Epithelial cell of prostate (primary cell): ENCODE measurements at regions not wholly inside any gene's neighbourhood (a gene's known extent, or its start where the extent isn't known, plus 50 kb on each side); places are given as distances from the start of the nearest gene placed in this dataset.
"Not testable (repeated sequence)": the region's sequence is repeated elsewhere in the genome, so short reads cannot be mapped to it uniquely, and the experiment has no call there.

Source experiments
- DNase-seq: peaks from one replicate; pipeline ENCODE4 v3.0.0-alpha.2; 2011; ENCODE audit warnings: low read depth, low spot score
- H3K27ac ChIP-seq: fragments of 450-650 bp; 2 replicates; pipeline ENCODE4 v1.5.1; 2017; ENCODE audit warnings: mild to moderate bottlenecking

DNA sequence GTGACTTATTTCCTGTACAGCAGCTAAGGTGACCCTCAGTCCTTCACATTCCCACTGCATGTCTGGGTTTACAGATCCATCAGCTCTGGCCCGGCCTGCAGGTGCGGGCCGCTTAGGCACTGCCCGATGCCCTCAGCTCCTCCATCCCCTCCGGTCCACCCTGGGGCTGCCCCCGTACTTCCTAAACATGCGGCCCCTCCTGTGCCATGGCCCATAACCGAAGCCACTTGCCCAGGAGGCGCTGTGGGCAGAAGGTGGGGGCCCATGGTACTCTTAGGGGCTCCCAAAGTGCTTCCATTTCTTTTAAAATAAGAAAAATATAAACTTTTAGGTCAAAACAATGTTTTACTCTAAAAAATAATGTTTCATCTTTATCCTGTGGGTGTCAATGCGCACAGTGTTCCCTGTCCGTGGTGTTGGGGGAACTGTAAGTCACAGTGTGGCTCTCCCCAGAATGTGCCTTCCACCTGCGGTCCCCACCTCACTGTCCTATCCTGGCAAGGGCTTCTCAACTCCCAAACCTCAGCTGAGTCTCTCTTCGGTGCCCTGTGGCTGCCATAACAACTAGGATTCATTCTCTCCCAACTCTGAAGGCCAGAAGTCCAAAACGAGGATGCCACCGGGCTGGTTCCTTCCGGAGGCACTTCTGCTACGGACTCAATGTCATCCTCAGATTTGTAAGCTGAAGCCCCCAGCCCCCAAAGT is 132.7 kb upstream of the LPCAT1 start:
- DNase-seq = no peak
- no peak overlapping the region for H3K27ac ChIP-seq

DNA sequence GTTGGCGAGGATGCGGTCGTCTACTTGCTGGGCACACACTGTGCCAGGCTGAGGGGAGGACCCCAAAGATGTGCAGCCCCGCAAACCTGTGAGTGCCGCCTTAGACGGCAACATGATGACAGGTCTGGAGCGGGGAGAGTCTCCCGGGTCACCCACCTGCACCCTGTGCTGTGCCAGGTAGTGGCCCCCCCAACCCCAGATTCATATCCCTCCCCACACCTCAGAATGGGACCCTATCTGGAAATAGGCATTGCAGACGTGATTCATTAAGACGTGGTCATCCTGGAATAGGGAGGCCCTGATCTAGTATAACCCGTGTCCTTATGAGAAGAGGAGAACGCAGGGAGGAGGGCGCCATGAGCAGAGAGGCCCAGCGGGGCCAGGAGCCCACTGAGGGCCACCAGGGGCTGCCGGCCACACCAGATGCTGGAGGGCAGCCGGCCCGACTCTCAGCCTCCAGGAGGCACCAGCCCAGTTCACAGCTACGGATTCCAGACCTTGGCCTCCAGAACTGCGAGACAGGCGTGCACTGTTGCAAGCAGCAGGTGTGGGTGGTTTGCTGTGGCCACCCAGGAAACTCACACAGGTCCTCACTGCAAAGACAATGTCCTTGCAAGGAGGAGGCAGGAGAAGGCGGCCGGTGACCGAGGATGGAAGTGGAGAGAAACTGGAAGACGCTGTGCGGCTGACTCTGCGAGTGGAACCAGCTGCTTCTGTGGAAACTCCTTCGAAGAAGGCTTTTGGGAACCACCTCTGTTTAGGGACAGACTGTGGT is 131.9 kb upstream of the LPCAT1 start:
- no peak for DNase-seq
- no peak overlapping the region for H3K27ac ChIP-seq

DNA sequence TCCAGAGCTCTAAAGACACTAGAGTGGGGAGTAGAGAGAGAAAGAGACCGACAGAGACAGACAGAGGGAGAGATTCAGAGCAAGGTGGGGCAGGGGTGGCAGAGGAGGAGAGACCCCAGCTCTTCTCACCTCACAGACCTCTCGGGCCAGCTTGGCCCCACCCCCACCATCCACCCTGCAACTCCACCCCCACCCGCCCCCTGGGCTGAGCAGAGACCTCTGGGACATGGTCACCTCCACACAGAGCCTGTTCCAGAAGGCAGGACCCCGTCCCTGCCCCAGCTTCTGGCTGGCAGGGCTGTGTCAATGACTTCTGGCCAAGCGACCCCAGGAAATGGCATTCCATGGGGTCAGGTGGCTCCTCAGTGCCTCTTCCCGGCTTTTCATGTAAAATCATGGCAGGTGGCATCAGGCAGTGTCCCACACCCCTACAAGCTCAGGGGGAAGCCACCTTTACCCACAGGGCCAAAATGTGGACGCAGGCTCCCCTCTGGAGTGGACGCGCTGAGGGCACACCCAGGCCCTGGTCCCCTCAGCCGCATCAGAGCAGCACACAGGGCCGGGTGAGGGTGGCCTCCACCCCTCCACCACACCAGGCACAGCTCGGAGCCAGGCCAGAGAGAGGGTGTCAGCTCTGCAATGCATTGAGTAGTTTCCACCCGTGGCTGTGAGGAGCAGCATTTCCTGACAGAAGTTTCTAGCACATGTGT is 131.2 kb upstream of the LPCAT1 start:
- H3K27ac ChIP-seq = no peak overlapping the region
- DNase-seq = no peak

DNA sequence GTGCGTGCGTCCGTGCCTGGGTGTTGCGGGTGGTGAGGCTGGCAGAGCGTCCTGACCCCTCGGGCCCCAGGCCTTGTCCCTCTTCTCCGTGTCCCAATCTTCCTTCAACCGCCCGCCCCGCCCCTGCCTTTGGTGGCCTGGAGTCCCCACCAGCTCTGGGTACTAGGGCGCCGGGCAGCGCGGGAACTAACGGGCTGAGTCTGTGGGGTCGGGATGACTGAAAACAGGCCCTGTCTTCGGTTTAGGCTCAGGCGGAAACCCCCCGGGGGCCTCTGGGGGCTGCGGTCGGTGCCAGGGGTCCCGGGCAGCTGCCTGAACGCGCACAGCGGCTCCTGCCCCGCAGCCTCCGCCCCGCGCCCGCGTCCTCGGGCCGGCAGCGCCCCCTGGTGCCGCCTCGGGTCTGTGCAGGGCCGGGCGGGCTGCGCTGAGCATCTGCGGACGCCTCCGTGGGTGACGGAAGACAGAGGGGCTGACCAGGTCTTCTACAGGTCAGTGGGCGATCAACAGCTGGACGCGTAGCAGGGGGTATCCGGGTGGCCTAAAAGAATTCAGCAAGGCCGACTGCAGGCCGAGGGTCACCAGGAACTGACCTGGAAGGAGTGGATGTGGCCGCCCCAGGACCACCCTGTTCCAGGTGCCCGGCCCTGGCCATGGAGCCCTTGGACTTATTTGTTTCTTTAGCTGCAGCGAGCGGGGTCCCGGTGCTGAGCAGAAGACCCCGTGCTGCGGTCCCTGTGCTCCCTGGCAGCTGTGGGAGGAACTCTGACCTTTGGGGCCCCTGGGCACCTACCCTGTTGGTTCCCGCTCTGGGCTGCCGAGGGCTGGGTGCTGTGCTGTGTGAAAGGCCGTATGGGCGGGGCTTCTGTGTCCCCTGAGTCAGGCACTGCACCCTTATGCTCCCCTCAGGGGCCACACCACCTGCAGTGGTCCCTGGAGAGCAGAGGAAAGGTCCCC is 130.2 kb upstream of the LPCAT1 start:
- H3K27ac ChIP-seq, DNase-seq: not testable (repeated sequence)

DNA sequence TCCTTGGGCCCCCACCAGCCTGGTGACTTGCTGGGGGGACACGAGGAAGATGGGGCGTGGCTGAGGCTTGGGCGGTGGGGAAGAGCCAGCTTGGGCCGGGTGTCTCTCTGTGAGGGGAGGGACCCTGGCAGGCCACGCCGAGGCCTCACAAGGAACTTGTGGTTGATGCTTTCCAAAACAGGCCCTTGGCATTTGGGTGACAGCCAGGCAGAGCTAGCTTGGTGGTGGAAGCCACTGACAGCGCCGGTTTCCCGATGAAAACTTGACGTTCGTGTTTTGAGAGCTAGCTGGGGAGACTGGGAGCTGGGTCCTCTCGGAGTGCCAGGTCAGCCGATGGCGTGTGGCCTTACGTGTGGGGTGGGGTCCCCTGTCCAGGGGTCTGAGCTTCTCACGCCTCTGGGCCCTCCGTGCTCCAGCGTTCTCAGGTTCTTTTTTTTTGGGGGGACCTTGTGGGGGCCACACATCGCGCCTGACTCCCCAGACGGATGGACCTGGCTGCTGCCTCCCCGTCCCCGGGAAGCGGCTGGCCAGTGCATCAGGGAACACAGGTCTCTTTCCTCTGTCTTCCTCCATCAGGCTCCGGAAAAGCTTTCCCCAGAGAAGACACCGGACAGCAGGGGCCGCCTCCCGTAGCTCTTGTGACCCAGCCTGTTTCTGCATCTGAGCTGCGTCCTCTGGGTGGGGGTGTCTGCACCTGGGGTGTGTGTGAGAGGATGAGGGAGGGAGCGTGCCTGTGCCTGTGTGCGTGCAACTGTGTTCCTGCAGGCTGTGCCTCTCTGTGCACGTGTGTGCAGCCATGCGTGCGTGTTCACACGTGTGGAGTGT is 129.3 kb upstream of the LPCAT1 start:
- DNase-seq = no peak

DNA sequence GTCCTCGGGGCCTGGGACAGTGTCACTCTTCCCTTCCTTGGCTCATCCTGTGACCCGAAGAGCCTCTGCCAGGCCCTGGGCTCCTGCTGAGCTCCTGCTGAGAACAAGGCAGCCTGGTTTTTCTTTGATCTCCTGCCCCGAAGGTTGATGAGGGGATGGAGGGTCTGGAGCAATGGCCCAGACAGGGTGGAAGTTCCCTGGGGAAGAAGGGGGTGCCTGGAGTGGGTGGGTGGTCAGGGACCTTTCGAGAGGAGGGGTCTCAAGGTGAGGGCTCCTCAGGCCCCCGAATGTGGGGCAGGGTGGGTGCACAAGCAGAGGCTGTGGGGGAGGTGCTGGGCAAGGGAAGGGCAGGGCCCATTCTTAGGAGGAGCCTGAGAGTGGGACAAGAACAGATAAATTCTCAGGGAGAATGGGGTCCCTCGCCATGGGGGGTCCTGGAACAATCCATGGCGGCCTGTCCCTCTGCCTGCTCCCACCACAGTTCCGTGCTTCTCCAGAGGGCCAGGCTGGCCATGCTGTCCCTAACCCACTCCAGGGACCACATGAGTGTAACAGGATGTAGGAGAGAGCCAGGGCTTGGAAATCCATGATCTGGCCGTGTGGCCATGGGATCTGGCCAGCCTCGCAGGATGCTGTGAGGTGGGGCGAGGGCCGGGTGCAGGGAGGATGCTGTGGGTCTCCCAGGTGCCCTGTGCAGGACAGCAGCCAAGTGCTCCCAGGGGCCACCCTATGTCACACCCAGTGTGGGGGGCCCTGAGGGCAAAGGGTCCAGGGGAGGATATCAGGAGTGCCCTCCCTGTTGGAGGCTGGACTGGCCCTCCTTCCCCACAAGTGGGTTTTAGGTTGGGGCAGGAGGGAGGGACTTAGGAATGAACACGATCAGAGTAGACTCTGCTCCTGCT is 128.5 kb upstream of the LPCAT1 start:
- no peak overlapping the region for H3K27ac ChIP-seq
- no peak for DNase-seq

More for the DNA sequence above, 129.3 kb upstream of the LPCAT1 start:
- H3K27ac ChIP-seq = no peak overlapping the region

DNA sequence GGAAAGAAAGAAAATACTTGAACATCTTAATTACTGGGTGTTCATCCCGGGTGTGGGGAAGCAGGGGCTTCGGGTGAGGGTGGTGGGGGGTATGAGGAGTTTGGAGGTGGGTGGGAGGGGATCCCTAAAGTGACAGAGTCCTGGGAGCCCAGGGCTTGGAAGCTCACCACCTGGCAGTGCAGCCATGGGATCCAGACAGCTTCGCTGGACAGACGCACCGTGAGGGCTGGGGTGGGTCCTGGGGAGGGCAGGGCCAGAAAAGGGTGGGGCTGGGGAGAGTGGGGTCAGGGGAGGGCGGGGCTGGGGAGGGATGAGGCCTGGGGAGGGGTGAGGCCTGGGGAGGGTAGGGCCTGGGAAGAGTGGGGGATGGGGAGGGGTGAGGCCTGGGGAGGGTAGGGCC is 127.5 kb upstream of the LPCAT1 start:
- no peak for DNase-seq
- no peak overlapping the region for H3K27ac ChIP-seq

DNA sequence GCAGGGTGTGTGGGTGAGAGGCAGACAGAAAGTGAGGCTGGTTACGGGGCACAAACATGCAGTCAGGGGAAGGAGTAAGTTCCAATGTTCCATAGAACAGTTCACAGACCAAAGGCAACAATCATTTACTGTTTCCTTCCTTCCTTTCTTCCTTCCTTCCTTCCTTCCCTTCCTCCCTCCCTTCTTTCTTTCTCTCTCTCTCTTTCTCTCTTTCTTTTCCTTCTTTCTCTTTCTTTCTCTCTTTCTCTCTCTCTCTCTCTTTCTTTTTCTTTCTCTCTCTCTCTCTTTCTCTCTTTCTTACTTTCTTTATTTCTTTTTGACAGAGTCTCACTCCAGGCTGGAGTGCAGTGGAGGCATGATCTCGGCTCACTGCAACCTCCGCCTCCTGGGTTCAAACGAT is 125.8 kb upstream of the LPCAT1 start:
- no peak overlapping the region for H3K27ac ChIP-seq

DNA sequence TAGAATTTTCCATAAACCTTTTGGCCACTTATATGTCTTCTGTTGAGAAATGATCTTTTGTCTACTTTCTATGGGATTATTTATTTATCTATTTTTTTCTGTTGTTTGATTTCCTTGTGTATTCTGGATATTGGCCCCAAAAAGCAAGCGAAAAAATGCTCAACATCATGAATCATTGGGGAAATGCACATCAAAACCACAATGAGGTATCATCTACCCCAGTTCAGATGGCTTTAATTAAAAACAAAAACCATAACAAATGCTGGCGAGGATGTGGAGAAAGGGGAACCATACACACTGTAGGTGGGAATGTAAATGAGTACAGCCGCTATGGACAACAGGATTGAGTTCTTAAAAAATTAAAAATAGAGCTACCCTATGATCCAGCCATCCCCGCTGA is 125.0 kb upstream of the LPCAT1 start:
- DNase-seq = no peak
- no peak overlapping the region for H3K27ac ChIP-seq

More for the DNA sequence above, 125.8 kb upstream of the LPCAT1 start:
- no peak for DNase-seq

DNA sequence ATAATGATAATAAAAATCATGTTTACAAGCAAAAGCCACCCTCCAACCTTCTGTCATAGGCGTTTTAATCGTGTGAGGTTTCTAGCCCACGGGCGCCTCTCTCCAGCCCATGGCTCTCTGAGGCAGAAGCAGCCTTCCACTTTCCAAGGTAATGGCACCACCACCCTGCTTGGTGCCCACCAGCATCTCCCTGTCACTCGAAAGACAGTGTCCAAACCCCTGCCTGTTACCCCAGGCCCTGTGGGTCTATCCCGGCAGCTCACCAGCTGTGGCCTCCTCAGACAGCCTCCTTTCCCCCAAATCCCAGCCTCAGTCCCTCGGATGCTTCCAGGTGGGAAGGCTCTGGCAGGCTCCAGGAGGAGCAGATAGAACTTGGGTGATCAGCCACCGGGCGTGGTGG is 123.8 kb upstream of the LPCAT1 start:
- DNase-seq = no peak
- no peak overlapping the region for H3K27ac ChIP-seq

DNA sequence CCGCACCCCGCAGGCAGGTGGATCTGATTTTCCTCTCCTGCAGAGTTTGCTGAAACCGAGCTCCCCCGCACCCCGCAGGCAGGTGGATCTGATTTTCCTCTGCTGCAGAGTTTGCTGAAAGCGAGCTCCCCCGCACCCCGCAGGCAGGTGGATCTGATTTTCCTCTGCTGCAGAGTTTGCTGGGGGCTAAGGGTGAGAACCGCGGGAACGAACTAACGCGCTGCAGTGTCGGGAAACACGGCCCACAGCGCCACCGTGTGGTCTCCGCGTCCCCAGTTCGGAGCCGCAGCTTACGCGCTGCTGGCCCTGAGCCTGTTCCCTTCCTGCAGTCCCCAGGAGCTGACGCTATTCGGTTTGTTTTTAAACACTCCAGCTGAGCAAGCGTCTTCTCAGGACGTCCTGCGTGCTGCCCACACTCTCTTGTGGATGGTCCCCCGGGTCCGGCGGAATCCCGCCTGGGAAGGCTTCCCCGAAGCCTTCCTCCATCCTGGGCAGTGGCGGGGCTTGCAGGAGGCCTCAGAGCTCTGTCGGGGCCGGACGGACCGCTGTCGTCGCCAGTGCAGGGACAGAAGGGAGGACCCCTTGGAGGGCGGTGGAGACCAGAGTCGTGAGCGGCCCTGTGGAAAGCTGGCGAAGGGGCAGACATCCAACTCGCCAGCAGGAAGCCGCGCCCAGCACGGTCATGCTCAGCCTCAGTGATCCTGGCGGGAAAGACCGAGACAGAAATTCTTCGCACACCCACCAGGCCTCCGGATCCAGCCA is 121.2 kb upstream of the LPCAT1 start:
- H3K27ac ChIP-seq = no peak overlapping the region
- no peak for DNase-seq

DNA sequence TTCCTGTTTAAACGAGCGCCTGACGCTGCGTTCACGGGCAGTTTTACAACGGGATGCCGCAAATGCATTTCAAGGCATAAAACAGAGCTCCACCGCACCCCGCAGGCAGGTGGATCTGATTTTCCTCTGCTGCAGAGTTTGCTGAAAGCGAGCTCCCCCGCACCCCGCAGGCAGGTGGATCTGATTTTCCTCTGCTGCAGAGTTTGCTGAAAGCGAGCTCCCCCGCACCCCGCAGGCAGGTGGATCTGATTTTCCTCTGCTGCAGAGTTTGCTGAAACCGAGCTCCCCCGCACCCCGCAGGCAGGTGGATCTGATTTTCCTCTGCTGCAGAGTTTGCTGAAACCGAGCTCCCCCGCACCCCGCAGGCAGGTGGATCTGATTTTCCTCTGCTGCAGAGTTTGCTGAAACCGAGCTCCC is 120.6 kb upstream of the LPCAT1 start:
- H3K27ac ChIP-seq, DNase-seq: not testable (repeated sequence)

DNA sequence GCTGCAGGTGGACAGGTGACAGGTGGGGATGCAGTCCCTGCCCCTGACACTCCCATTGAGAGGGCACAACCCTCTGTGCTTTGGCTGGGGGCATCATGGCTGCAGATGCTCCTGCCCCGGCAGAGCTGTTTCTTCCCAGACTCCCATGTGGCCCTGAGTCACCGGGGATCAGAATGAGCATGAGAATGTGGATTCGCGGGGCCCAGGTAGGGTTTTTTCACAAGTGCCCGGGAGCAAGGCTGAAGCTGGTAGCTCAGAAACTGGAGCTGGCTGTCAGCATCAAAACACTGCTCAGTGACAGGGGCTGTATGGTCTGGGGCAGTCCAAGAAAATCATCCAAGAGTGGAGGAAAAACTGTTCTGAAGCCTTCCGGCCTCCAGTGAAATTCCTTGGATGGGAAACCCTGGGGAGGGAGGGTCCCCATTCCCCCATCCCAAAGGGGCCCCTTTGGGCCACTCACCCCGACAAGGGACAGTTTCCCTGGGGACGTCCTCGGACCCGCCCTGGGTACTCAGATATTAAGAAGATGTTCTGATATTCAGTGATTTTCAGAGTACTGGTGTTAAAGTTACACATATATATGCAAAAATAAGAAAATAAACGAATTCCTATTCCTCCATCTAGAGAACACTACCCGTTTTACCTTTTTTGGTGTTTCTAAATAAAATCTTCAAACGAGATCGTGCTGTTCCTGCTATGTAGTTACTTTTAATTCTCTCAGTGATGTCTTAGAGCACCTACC is 120.1 kb upstream of the LPCAT1 start:
- no peak overlapping the region for H3K27ac ChIP-seq
- no peak for DNase-seq

DNA sequence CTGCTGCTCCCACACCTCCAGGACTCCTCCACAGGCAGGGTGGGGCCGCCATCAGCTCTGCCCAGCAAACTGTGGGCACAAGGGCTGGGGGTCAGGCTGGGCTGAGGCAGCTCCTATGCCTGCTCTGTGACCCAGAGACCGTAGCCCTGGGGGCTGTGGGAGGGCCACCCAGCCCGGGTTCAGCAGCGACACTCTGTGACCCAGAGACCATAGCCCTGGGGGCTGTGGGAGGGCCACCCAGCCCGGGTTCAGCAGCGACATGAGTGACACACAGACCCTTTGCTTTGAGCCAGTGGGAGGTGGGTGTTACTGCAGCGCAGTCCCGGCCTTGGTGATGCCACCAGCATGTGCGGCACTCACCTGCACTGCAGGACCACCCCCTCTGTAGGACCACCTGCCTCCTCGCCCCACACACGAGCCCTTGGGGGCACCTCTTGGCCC is 118.9 kb upstream of the LPCAT1 start:
- no peak overlapping the region for H3K27ac ChIP-seq
- DNase-seq = no peak

DNA sequence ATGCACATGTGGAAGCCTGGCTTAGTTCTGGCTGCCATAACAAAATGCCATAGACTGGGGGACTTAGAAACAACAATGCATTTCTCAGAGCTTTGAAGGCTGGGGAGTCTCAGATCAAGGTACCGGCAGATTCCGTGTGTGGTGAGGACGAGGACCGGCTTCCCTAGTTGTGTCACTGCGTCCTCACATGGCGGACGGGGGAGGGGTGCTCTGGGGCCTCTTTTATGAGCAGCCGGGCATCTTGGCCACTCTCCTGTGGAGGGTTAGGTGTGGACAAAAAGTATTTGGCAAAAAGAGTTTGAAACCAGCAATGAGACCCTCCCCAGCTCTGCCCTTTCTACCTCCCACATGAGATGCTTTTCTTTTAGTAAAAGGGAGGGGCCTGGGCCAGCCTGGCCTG is 118.5 kb upstream of the LPCAT1 start:
- DNase-seq = no peak
- H3K27ac ChIP-seq = no peak overlapping the region

DNA sequence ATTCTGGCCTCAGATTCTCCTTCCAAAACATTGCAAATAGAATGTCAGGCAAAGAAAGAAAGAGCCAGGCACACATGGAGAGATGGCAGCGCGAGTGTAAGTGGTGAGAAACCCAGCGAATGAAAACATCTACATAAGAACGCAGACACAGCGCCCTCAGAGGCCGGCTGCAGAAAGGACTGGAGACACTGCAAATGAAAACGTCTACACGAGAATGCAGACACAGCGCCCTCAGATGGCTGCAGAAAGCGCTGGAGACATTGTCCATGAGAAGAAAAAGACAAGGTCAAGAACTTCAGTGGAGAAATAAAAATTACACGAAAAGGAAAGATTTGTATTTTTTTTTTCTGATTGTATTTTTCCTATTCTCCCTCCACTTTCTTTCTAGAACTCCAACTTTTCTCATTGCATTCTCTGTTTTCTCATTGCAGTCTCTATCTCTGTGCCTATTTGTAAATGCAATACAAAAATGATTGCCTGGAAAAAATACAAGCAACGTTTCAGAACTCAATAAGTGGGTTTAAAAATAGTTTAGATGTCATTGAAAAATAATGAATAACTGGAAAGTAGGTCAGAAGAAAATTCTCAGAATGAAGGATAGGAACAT is 117.9 kb upstream of the LPCAT1 start:
- H3K27ac ChIP-seq = no peak overlapping the region
- DNase-seq = peak; percentile 62
